ENCODE measurements at regions not wholly inside any gene's neighbourhood (a gene's known extent, or its start where the extent isn't known, plus 50 kb on each side); places are given as distances from the start of the nearest gene placed in this dataset.

DNA sequence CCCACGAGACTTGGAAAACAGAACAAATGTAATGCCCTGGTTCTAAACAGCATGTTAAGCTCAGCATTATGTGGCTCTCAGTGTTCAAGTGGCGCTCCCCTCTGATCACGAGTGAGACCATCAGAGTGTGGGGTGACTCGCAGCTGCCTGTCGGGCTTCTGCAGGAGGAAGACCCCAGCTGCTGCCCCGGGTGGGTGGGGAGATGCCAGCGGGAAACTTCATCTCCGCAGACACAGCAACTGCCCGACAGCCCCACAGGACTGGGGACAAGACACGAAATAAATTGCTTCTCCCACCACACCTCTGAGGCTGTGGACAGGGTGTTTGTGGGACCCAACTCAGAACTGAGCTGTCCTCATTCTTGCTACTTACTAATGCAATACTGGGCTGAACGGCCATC lies 126.3 kb upstream of the KIF5B start:
- TF ChIP-seq SP1 (IDR thresholded peaks at IDR 0.05) (no peak), ARNT (IDR thresholded peaks at IDR 0.05) (no peak), BHLHE40 (IDR thresholded peaks at IDR 0.05; ENCODE audit: borderline replicate concordance) (no peak), TARDBP (IDR thresholded peaks at IDR 0.05) (no peak), ELF4 (IDR thresholded peaks at IDR 0.05) (no peak), CTBP1 (IDR thresholded peaks at IDR 0.05; ENCODE audit: borderline replicate concordance) (no peak), L3MBTL2 (conservative IDR thresholded peaks at IDR 0.05) (no peak), FOXM1 (IDR thresholded peaks at IDR 0.05; ENCODE audit: borderline replicate concordance) (no peak), FOXA1 (IDR thresholded peaks at IDR 0.05) (no peak)
